ENCODE measurements at regions not wholly inside any gene's neighbourhood (a gene's known extent, or its start where the extent isn't known, plus 50 kb on each side); places are given as distances from the start of the nearest gene placed in this dataset.
"Not testable (repeated sequence)": the region's sequence is repeated elsewhere in the genome, so short reads cannot be mapped to it uniquely, and the experiment has no call there.

GRCh38 chr6:81130969-81131368, 621.5 kb downstream of the TENT5A start:
- Histone ChIP-seq H3K36me3 (ENCODE audit: insufficient read depth, low read length) (no peaks in the 10 kb centered on the region), H3K9ac (ENCODE audit: low read depth, low read length) (no peak overlapping the region), H3K4me1 (ENCODE audit: insufficient read depth, low read length) (no peaks in the 10 kb centered on the region), H3K9me3 (ENCODE audit: control insufficient read depth, insufficient read depth, low read length) (no peaks in the 10 kb centered on the region)

- H3K9ac ChIP-seq (ENCODE audit: low read depth, low read length) = no peak overlapping the region
- no peaks in the 10 kb centered on the region for H3K4me1 ChIP-seq (ENCODE audit: insufficient read depth, low read length)
Observed at GRCh38 chr6:81130061-81130460, 622.4 kb downstream of the TENT5A start.

GRCh38 chr6:81128671-81129070, 623.8 kb downstream of the TENT5A start:
- no peaks in the 10 kb centered on the region for H3K4me1 ChIP-seq (ENCODE audit: insufficient read depth, low read length)
- no peaks in the 10 kb centered on the region for H3K36me3 ChIP-seq (ENCODE audit: insufficient read depth, low read length)
- no peak overlapping the region for H3K9ac ChIP-seq (ENCODE audit: low read depth, low read length)
- H3K9me3 ChIP-seq (ENCODE audit: control insufficient read depth, insufficient read depth, low read length) = no peaks in the 10 kb centered on the region

More at GRCh38 chr6:81130061-81130460, 622.4 kb downstream of the TENT5A start:
- H3K36me3 ChIP-seq (ENCODE audit: insufficient read depth, low read length) = no peaks in the 10 kb centered on the region
- H3K9me3 ChIP-seq (ENCODE audit: control insufficient read depth, insufficient read depth, low read length) = no peaks in the 10 kb centered on the region

- no peak overlapping the region for H3K9ac ChIP-seq (ENCODE audit: low read depth, low read length)
- H3K36me3 ChIP-seq (ENCODE audit: insufficient read depth, low read length) = no peaks in the 10 kb centered on the region
- no peaks in the 10 kb centered on the region for H3K4me1 ChIP-seq (ENCODE audit: insufficient read depth, low read length)
- no peaks in the 10 kb centered on the region for H3K9me3 ChIP-seq (ENCODE audit: control insufficient read depth, insufficient read depth, low read length)
Observed at GRCh38 chr6:81126150-81126549, 626.3 kb downstream of the TENT5A start.

- no peak overlapping the region for H3K9ac ChIP-seq (ENCODE audit: low read depth, low read length)
- H3K36me3 ChIP-seq (ENCODE audit: insufficient read depth, low read length) = no peaks in the 10 kb centered on the region
- no peaks in the 10 kb centered on the region for H3K4me1 ChIP-seq (ENCODE audit: insufficient read depth, low read length)
- peaks cover 4% of the 10 kb centered on the region; the same call in 1 of the 2 replicates for H3K9me3 ChIP-seq (ENCODE audit: control insufficient read depth, insufficient read depth, low read length)
Observed at GRCh38 chr6:81120280-81120679, 632.2 kb downstream of the TENT5A start.

GRCh38 chr6:81105998-81106397, 646.5 kb downstream of the TENT5A start:
- H3K36me3 ChIP-seq (ENCODE audit: insufficient read depth, low read length) = no peaks in the 10 kb centered on the region
- H3K9ac ChIP-seq (ENCODE audit: low read depth, low read length) = no peak overlapping the region
- H3K9me3 ChIP-seq (ENCODE audit: control insufficient read depth, insufficient read depth, low read length) = no peaks in the 10 kb centered on the region
- H3K4me1 ChIP-seq (ENCODE audit: insufficient read depth, low read length) = no peaks in the 10 kb centered on the region

GRCh38 chr6:81098109-81098814, 654.2 kb downstream of the TENT5A start:
- Histone ChIP-seq H3K4me1 (ENCODE audit: insufficient read depth, low read length) (no peaks in the 10 kb centered on the region), H3K9me3 (ENCODE audit: control insufficient read depth, insufficient read depth, low read length) (no peaks in the 10 kb centered on the region), H3K9ac (ENCODE audit: low read depth, low read length) (no peak overlapping the region), H3K36me3 (ENCODE audit: insufficient read depth, low read length) (no peaks in the 10 kb centered on the region)

- not testable (repeated sequence) for H3K9ac ChIP-seq (ENCODE audit: low read depth, low read length); H3K4me1 ChIP-seq (ENCODE audit: insufficient read depth, low read length); H3K36me3 ChIP-seq (ENCODE audit: insufficient read depth, low read length); H3K9me3 ChIP-seq (ENCODE audit: control insufficient read depth, insufficient read depth, low read length)
Observed at GRCh38 chr6:81096464-81096863, 656.0 kb downstream of the TENT5A start.

GRCh38 chr6:81093051-81093450, 659.4 kb downstream of the TENT5A start:
- Histone ChIP-seq H3K9ac (ENCODE audit: low read depth, low read length) (no peak overlapping the region), H3K4me1 (ENCODE audit: insufficient read depth, low read length) (no peaks in the 10 kb centered on the region), H3K9me3 (ENCODE audit: control insufficient read depth, insufficient read depth, low read length) (no peaks in the 10 kb centered on the region), H3K36me3 (ENCODE audit: insufficient read depth, low read length) (no peaks in the 10 kb centered on the region)

- Histone ChIP-seq H3K9ac (ENCODE audit: low read depth, low read length) (no peak overlapping the region), H3K36me3 (ENCODE audit: insufficient read depth, low read length) (no peaks in the 10 kb centered on the region), H3K9me3 (ENCODE audit: control insufficient read depth, insufficient read depth, low read length) (no peaks in the 10 kb centered on the region), H3K4me1 (ENCODE audit: insufficient read depth, low read length) (peaks cover 5% of the 10 kb centered on the region; the same call in 1 of the 2 replicates)
Observed at GRCh38 chr6:81088145-81088544, 664.3 kb downstream of the TENT5A start.

GRCh38 chr6:81086991-81087390, 665.5 kb downstream of the TENT5A start:
- Histone ChIP-seq H3K9me3 (ENCODE audit: control insufficient read depth, insufficient read depth, low read length) (no peaks in the 10 kb centered on the region), H3K36me3 (ENCODE audit: insufficient read depth, low read length) (no peaks in the 10 kb centered on the region), H3K4me1 (ENCODE audit: insufficient read depth, low read length) (peaks cover 5% of the 10 kb centered on the region; the same call in 1 of the 2 replicates), H3K9ac (ENCODE audit: low read depth, low read length) (no peak overlapping the region)

- H3K9ac ChIP-seq (ENCODE audit: low read depth, low read length) = no peak overlapping the region
- H3K4me1 ChIP-seq (ENCODE audit: insufficient read depth, low read length) = peaks cover 5% of the 10 kb centered on the region; the same call in 1 of the 2 replicates
- no peaks in the 10 kb centered on the region for H3K36me3 ChIP-seq (ENCODE audit: insufficient read depth, low read length)
- no peaks in the 10 kb centered on the region for H3K9me3 ChIP-seq (ENCODE audit: control insufficient read depth, insufficient read depth, low read length)
Observed at GRCh38 chr6:81085431-81085790, 667.1 kb downstream of the TENT5A start.

- Histone ChIP-seq H3K36me3 (ENCODE audit: insufficient read depth, low read length) (no peaks in the 10 kb centered on the region), H3K4me1 (ENCODE audit: insufficient read depth, low read length) (peaks cover 5% of the 10 kb centered on the region; the same call in 1 of the 2 replicates), H3K9me3 (ENCODE audit: control insufficient read depth, insufficient read depth, low read length) (no peaks in the 10 kb centered on the region), H3K9ac (ENCODE audit: low read depth, low read length) (no peak overlapping the region)
Observed at GRCh38 chr6:81084776-81085430, 667.6 kb downstream of the TENT5A start.

GRCh38 chr6:81075974-81076373, 676.5 kb downstream of the TENT5A start:
- Histone ChIP-seq H3K36me3 (ENCODE audit: insufficient read depth, low read length) (no peaks in the 10 kb centered on the region), H3K4me1 (ENCODE audit: insufficient read depth, low read length) (no peaks in the 10 kb centered on the region), H3K9me3 (ENCODE audit: control insufficient read depth, insufficient read depth, low read length) (no peaks in the 10 kb centered on the region), H3K9ac (ENCODE audit: low read depth, low read length) (no peak overlapping the region)

GRCh38 chr6:81073318-81073717, 679.2 kb downstream of the TENT5A start:
- no peaks in the 10 kb centered on the region for H3K36me3 ChIP-seq (ENCODE audit: insufficient read depth, low read length)
- H3K9ac ChIP-seq (ENCODE audit: low read depth, low read length) = no peak overlapping the region
- no peaks in the 10 kb centered on the region for H3K9me3 ChIP-seq (ENCODE audit: control insufficient read depth, insufficient read depth, low read length)
- no peaks in the 10 kb centered on the region for H3K4me1 ChIP-seq (ENCODE audit: insufficient read depth, low read length)
